ENCODE measurements at regions not wholly inside any gene's neighbourhood (a gene's known extent, or its start where the extent isn't known, plus 50 kb on each side); places are given as distances from the start of the nearest gene placed in this dataset.

GRCh38 chr21:35622612-35623011 lies 437.7 kb downstream of the SETD4 start (continued):
- no peak for TF ChIP-seq ATOH8 (CRISPR knock-in tag; IDR thresholded peaks at IDR 0.05; ENCODE audit: low read depth)

- Histone ChIP-seq H3K4me3 (no peak overlapping the region), H3K4me2 (no peak overlapping the region), H3K27ac (no peak overlapping the region), H3K9me3 (no peaks in the 10 kb centered on the region), H3K4me1 (no peaks in the 10 kb centered on the region)
- ATAC-seq (no peak), FAIRE-seq (no peak), DNase-seq (ENCODE audit: low read depth in 1 of 2, low spot score in 1 of 2) (no peak)
- 0% methylated on average over 2 of the region's 2 CpGs for WGBS (ENCODE audit: missing lambda C conversion rate)
- no peak for TF ChIP-seq CHD4 (IDR thresholded peaks at IDR 0.05; ENCODE audit: borderline replicate concordance)
- TF ChIP-seq RNF2 (IDR thresholded peaks at IDR 0.05; ENCODE audit: borderline replicate concordance, low read depth): no peak
- no peak for TF ChIP-seq NFE2L2 (conservative IDR thresholded peaks at IDR 0.05; ENCODE audit: low read length)
- TF ChIP-seq EHF (CRISPR knock-in tag; IDR thresholded peaks at IDR 0.05): no peak
- TF ChIP-seq ESRRA (IDR thresholded peaks at IDR 0.05; ENCODE audit: borderline replicate concordance, low read length): no peak
- TF ChIP-seq ZC3H11A (IDR thresholded peaks at IDR 0.05): no peak
- no peak for TF ChIP-seq HDAC2 (IDR thresholded peaks at IDR 0.05)
- no peak for TF ChIP-seq MYC (IDR thresholded peaks at IDR 0.05; ENCODE audit: borderline replicate concordance, low read length)
- no peak for TF ChIP-seq CBX2 (IDR thresholded peaks at IDR 0.05; ENCODE audit: borderline replicate concordance, low read depth)
- TF ChIP-seq HES2 (IDR thresholded peaks at IDR 0.05): no peak
- no peak for TF ChIP-seq ZSCAN20 (CRISPR knock-in tag; IDR thresholded peaks at IDR 0.05)
- TF ChIP-seq POLR2AphosphoS2 (conservative IDR thresholded peaks at IDR 0.05; ENCODE audit: low read length): no peak
- no peak for TF ChIP-seq ELK1 (IDR thresholded peaks at IDR 0.05; ENCODE audit: low read depth, low read length)
- no peak for TF ChIP-seq GATA3 (IDR thresholded peaks at IDR 0.05; ENCODE audit: borderline replicate concordance)
- no peak for TF ChIP-seq MAZ (IDR thresholded peaks at IDR 0.05; ENCODE audit: borderline replicate concordance, low read depth, low read length)
- TF ChIP-seq ZNF302 (CRISPR knock-in tag; IDR thresholded peaks at IDR 0.05): no peak
- no peak for TF ChIP-seq CTCF (IDR thresholded peaks at IDR 0.05)
- TF ChIP-seq PHF8 (IDR thresholded peaks at IDR 0.05; ENCODE audit: borderline replicate concordance, low read depth): no peak
- CTCF ChIA-PET: no interaction called here
- POLR2A ChIA-PET: no interaction called here
Measured at GRCh38 chr21:35619184-35619583, 441.1 kb downstream of the SETD4 start.

GRCh38 chr21:35617491-35617890 lies 442.8 kb downstream of the SETD4 start:
- ATAC-seq (no peak), FAIRE-seq (no peak), DNase-seq (ENCODE audit: low read depth in 1 of 2, low spot score in 1 of 2) (no peak)
- ChIA-PET CTCF (interaction anchor here (2.0 kb wide), 1 partner anchor 728 kb away, joined by 8 read pairs; no protein-coding TSS in a partner anchor), POLR2A (no interaction called here)
- TF ChIP-seq SREBF2 (IDR thresholded peaks at IDR 0.05) (no peak), HMGXB4 (CRISPR knock-in tag; IDR thresholded peaks at IDR 0.05; ENCODE audit: borderline replicate concordance) (no peak), CHD4 (IDR thresholded peaks at IDR 0.05; ENCODE audit: borderline replicate concordance) (no peak), NPAS2 (CRISPR knock-in tag; IDR thresholded peaks at IDR 0.05; ENCODE audit: borderline replicate concordance) (no peak), NR3C1 (IDR thresholded peaks at IDR 0.05) (no peak), NFE2L2 (conservative IDR thresholded peaks at IDR 0.05; ENCODE audit: low read length) (no peak), ESRRA (IDR thresholded peaks at IDR 0.05; ENCODE audit: borderline replicate concordance, low read length) (no peak), FOSB (CRISPR knock-in tag; IDR thresholded peaks at IDR 0.05) (no peak), USF2 (IDR thresholded peaks at IDR 0.05) (no peak)
- Histone ChIP-seq H3K9me3 (no peaks in the 10 kb centered on the region), H3K4me1 (no peaks in the 10 kb centered on the region), H3K4me3 (no peak overlapping the region), H3K27ac (no peak overlapping the region), H3K4me2 (no peak overlapping the region)
- WGBS (ENCODE audit: missing lambda C conversion rate): 17% methylated on average over 3 of the region's 3 CpGs

Measured in A549 (cell line).